ENCODE measurements at regions not wholly inside any gene's neighbourhood (a gene's known extent, or its start where the extent isn't known, plus 50 kb on each side); places are given as distances from the start of the nearest gene placed in this dataset.

DNA sequence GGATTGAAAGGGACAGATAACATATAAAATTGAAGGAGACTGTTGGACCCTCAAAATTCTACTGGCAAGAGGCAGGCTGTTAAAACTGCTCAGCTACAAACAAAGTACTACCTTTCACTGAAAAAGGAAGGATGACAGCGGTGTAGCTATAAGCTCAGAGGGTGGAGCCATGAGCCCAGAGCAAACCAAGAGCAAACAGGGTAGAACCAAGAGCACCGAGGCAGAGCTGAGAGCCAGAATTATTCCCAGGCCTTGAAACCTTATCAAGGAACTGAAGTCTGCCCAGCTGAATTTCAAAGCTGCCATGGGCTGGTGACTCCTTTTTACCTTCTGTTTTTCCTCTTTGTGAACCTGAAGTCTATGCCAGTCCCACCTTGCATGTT is 74.7 kb upstream of the SLC4A11 start:
- intact Hi-C loops (cut with DNase I) = no loop called here

DNA sequence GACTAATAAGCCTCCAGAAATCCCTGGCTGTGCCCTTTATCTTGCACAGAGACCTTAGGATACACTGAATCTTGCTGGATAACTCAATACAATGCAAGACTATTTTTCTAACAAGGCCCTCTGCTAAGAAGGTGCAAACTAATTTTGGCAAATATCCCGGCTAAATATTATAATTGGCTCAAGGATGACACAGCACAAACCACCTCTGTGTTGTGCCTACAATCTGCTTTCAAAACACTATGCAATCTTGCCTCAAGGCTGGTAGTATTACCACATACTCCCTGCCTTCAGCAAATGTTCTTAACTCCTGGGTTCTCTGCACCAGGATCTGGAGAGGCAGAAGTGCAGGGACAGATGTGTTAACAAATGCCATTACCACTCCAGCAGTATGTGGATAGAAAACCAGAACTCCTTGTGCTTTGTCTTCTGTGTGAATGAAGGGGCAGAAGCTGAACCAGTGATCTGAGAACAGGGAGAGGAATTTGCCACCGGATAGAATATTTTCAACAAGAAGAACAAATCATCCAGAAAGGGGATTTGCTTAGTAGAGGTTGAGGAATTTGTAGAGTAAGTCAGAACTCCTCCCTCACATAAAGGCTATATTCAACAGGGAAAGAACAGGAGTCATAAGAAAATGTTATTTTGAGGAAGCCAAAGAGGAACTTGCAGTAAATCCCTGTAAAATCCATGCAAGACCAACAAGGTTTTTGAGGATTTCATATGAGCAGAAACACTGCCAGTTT is 74.1 kb upstream of the SLC4A11 start:
- intact Hi-C loops (cut with DNase I) = no loop called here
- no peak for DNase-seq (ENCODE audit: low spot score)

More for the DNA sequence above, 74.7 kb upstream of the SLC4A11 start:
- DNase-seq (ENCODE audit: low spot score) = no peak

DNA sequence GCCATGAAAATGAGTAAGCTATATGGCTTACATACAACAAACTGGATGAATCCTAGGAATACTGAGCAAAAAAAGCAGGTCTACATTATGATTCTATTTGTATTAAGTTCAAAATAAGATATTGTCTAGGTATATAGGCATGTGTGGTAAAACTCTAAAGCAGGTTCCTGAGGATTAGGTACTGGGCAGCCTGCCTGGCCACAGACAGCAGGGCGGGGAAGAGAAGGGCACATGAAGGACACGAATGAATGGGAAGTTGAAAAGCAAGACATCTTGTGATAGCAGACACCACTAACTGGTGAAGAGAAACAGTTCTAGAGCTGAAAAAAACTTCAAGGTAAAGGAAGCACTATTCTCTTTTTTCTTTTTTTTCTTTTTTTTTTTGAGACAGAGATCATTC is 72.6 kb upstream of the SLC4A11 start:
- intact Hi-C loops (cut with DNase I) = no loop called here
- DNase-seq (ENCODE audit: low spot score) = no peak

DNA sequence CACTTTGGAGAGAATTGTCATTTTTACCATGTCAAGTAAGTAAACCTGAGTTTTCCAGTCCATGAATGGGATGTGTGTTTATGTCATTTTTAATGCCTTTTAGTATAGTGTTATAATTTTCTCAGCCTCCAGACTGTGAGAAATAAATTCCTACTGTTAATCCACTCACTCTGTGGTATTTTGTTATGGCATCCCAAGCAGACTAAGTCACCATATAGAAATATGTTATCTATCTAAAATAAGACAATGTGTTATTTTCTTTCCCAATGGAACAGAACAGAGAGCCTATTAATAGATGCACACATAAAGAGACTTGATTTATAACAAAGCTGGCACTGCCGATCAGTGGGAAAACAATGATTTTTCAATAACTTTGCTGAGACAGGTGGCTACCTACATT is 70.2 kb upstream of the SLC4A11 start:
- no peak for DNase-seq (ENCODE audit: low spot score)
- intact Hi-C loops (cut with DNase I) = no loop called here

DNA sequence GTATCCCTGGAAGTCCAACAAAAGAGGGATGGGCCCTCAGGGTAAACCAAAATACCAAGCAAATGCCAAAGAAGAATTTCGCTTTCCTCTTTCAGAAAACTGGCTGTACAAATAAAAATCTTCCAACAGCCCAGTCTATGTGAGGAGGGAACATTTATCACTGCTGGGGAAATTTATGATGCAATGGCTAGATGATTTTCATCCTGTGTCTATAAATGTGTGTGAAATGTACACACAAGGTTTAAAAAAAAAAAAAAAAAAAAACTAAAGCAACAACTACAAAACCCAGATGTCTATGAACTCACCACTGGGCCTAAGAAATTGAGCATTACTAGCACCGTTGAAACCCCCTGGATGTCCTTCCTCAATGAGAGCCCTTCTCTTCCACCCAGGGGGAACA is 68.7 kb upstream of the SLC4A11 start:
- intact Hi-C loops (cut with DNase I) = no loop called here
- no peak for DNase-seq (ENCODE audit: low spot score)

DNA sequence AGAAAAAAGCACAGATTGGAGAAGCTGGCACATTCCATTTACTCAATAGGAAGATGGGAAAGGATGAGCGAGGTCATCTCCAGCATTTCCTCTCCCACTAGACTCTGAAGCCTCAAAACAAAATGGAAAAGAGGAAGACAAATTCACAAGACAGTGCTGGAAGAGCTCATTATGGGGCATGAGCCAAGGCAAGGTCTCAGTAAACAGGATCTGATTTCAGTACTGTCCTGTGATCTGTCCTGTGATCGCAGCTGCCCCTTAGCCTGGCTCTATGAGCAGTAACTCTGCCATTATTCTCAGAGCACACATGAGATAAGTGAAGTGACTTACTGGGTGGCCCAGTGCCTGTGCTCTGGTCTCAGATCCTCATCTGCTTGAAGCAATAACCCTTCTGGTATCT is 68.1 kb upstream of the SLC4A11 start:
- intact Hi-C loops (cut with DNase I) = no loop called here
- no peak for DNase-seq (ENCODE audit: low spot score)

DNA sequence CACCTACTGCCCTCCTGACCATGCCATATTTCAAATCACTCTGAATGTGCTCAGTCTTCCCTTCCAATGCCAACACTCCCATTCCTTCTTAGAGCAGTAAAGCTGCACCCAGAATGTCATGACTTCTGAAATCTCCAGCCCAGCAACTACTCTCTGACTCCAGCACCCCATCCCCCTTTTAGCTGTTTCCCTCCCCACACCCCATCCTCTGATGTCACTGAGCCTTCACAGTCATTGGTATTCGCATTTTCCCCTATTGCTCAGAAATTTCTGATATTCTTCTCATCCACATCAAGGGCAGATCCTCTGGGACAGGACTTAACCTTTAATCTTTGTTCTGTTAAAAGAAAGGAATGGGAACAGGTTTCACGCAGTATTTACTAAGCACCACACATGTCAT is 67.1 kb upstream of the SLC4A11 start:
- no peak for DNase-seq (ENCODE audit: low spot score)

DNA sequence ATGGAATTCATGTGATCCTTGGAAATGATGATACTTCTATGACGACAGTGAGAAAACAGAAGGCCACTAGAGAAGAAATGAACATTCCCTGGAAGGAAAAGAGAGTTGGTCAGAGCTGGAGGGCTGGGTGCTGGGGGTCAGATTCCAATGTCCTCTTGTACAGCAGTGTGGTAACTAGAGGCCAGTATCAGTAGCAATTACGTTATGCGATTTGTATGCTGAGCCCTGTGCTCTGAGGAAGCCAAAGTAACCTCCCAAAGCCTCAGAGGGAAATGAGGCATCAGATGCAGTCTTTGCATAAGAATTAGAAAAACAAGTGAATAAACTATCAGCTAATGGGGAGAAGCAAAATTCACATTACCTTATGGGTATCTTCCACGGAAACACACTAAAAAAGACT is 65.5 kb upstream of the SLC4A11 start:
- intact Hi-C loops (cut with DNase I) = no loop called here
- DNase-seq (ENCODE audit: low spot score) = no peak

More for the DNA sequence above, 67.1 kb upstream of the SLC4A11 start:
- intact Hi-C loops (cut with DNase I) = no loop called here

DNA sequence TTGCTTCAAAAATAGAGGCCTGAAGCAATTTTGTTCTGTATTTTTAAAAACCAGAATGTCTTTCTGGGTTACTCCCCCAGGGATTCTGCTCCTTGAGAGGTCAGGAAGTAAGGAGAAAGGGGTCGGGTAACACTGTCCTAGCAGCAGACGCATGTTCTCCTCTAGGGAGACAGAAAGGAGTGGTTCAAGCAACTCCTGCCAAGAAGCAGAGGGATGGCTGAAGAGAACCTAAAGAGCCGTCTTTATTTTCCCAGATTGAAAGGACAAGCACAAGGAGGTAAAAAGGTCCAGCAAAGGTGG is 58.0 kb upstream of the SLC4A11 start:
- intact Hi-C loops (cut with DNase I) = no loop called here
- no peak for DNase-seq (ENCODE audit: low spot score)

DNA sequence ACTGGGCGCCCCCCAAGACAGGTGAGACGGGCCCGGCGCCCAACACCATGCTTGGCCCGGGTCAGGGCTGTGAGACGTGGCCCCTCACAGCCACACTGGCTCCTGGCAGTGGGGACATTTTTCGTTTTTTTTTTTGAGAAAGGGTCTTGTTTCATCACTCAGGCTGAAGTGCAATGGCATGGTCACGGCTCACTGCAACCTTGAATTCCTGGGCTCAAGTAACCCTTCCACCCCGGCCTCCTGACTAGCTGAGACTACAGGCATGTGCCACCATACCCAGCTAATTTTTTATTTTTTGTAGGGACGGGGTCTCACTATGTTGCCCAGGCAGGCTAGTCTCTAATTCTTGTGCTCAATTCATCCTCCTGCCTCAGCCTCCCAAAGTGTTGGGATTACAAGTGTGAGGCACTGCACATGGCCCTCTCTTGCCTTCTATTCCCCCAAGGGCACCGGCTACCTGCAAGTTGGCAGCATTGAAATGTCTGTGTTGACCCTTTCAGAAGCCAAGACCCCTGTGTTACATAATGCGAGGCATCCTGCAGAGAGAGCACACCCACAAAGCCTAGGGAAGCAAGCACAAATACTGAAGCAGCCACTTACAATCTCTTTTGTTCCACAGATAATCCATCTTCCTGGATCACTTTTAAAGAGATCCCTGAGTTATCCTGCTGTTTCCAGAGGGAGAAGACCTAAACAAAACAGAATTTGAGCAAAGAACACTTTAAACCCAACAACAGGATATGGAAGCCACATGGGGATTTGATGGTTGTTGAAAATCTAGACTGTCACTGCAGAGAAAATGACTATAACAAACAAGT is 57.5 kb upstream of the SLC4A11 start:
- no peak for DNase-seq (ENCODE audit: low spot score)
- intact Hi-C loops (cut with DNase I) = no loop called here
